Esophagus muscularis mucosa (tissue), 4 donors: ENCODE measurements at regions not wholly inside any gene's neighbourhood (a gene's known extent, or its start where the extent isn't known, plus 50 kb on each side); places are given as distances from the start of the nearest gene placed in this dataset.

Experiments used
- DNase-seq: peaks from one replicate; pipeline ENCODE4 v3.0.0-alpha.2; 2017; ENCODE audit errors: extremely low spot score
- H3K27ac ChIP-seq, 4 donors: fragments of 200-600 bp; sonication (generic); replicated peaks in 1 of 4; 1 replicate in 3 of 4; 2 replicates in 1 of 4; pipeline ENCODE4 v1.5.1; 2016 to 2019; ENCODE audit warnings: mild to moderate bottlenecking in 1 of 4
- H3K27me3 ChIP-seq, 4 donors: fragments of 200-600 bp; sonication (generic); one replicate each; pipeline versions ENCODE4 v1.5.1 to v1.6.0; 2016 to 2019
- H3K36me3 ChIP-seq, 4 donors: fragments of 200-600 bp; sonication (generic); one replicate each; pipeline ENCODE4 v1.5.1; 2016 to 2019
- H3K4me1 ChIP-seq, 4 donors: fragments of 200-600 bp; sonication (generic); one replicate each; pipeline ENCODE4 v1.5.1; 2016 to 2019
- H3K4me3 ChIP-seq, 4 donors: fragments of 200-600 bp; sonication (generic); 1 replicate in 2 of 4; 2 replicates in 2 of 4; pipeline ENCODE4 v1.5.1; 2016 to 2019; ENCODE audit warnings: mild to moderate bottlenecking in 4 of 4, moderate library complexity in 1 of 4
- H3K9me3 ChIP-seq, 4 donors: fragments of 200-600 bp; sonication (generic); 1 replicate in 3 of 4; 2 replicates in 1 of 4; pipeline ENCODE4 v1.5.1; 2016 to 2019
- CTCF ChIP-seq, 3 experiments: fragments of 200-600 bp in 2 of 3; fragments of 450-650 bp in 1 of 3; sonication (generic) in 2 of 3; IDR thresholded peaks; one replicate each; pipeline ENCODE4 v1.5.1; 2017 to 2019; ENCODE audit warnings: antibody characterized with exemption in 3 of 3, mild to moderate bottlenecking in 2 of 3, moderate library complexity in 1 of 3
- EP300 ChIP-seq: sonication (generic); formaldehyde crosslinking; IDR thresholded peaks from one replicate; pipeline ENCODE4 v1.6.1; 2017; ENCODE audit warnings: antibody characterized with exemption
- POLR2A ChIP-seq: fragments of 450-650 bp; IDR thresholded peaks from one replicate; pipeline ENCODE4 v1.6.1; 2017; ENCODE audit warnings: antibody characterized with exemption, moderate library complexity, mild to moderate bottlenecking, low read depth
- POLR2AphosphoS5 ChIP-seq, 2 donors: sonication (generic); formaldehyde crosslinking; IDR thresholded peaks; one replicate each; pipeline ENCODE4 v1.6.1; 2017; ENCODE audit warnings: antibody characterized with exemption in 2 of 2
- WGBS: methylation state at CpG from one replicate; pipeline ENCODE4 v1.1.5; 2018; 5-methylcytosine and 5-hydroxymethylcytosine counted together
- intact Hi-C: fragments of 100-400 bp; cut with DNase I; formaldehyde crosslinking; loops from one replicate; pipeline ENCODE4 v1.15.1; 2023

DNA sequence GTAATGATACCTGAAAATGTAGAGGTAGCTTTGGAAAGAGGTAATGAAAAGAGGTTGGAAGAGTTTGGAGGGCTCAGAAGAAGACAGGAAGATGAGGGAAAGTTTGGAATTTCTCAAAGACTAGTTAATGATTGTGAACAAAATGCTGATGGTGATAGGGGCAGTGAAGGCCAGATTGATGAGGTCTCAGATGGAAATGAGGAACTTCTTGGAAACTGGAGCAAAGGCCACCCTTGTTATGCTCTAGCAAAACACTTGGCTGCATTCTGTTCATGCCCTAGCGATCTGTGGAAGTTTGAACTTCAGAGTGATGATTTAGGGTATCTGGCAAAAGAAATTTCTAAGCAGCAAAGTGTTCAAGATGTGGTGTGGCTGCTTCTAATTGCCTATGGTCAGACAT lies 161.2 kb upstream of the SPEF2 start:
- TF ChIP-seq POLR2A (no peak), POLR2AphosphoS5 (IDR thresholded peaks at IDR 0.05) (no peak), EP300 (no peak), CTCF (IDR thresholded peaks at IDR 0.05) (no peak)
- 68% methylated on average over 1 of the region's 1 CpG for WGBS

DNA sequence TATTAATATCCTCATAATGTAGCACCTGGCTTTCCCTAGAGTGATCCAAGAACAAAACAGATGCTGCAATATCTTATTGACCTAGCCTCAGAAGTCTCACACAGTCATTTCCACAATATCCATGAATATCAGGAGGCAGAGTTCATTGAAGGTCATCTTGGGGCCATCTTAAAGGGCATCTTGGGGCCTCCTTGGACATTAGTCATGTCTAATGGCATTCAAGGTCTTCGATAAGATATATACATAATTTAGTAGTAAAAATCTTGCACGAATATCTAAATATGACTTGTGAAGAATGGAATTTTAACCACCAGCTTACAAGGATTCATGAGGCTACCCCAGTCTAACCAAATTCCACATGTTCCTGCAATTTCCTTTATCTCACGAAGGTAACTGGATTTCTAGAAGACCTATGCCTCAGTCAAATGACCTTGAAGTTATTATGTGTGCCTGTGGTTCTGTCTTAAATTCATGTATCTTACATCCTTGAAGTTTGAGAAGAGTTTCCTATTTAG lies 163.6 kb upstream of the SPEF2 start:
- Histone ChIP-seq H3K4me1 (no peaks in the 10 kb centered on the region), H3K9me3 (peaks cover 0 to 23% (median 0%) of the 10 kb centered on the region in 4 donors), H3K36me3 (no peaks in the 10 kb centered on the region), H3K27me3 (no peaks in the 10 kb centered on the region), H3K27ac (no peak overlapping the region), H3K4me3 (no peak overlapping the region)
- TF ChIP-seq CTCF (IDR thresholded peaks at IDR 0.05): no peak
- TF ChIP-seq POLR2A: no peak
- no peak for TF ChIP-seq EP300
- intact Hi-C loops: no loop called here
- DNase-seq: no peak
- WGBS: 71% methylated on average over 3 of the region's 3 CpGs

More for the DNA sequence above, 161.2 kb upstream of the SPEF2 start:
- intact Hi-C loops: no loop called here
- Histone ChIP-seq H3K36me3 (no peaks in the 10 kb centered on the region), H3K27me3 (no peaks in the 10 kb centered on the region), H3K4me3 (no peak overlapping the region), H3K9me3 (peaks cover 0 to 11% (median 0%) of the 10 kb centered on the region in 4 donors), H3K27ac (no peak overlapping the region), H3K4me1 (no peaks in the 10 kb centered on the region)
- no peak for DNase-seq

DNA sequence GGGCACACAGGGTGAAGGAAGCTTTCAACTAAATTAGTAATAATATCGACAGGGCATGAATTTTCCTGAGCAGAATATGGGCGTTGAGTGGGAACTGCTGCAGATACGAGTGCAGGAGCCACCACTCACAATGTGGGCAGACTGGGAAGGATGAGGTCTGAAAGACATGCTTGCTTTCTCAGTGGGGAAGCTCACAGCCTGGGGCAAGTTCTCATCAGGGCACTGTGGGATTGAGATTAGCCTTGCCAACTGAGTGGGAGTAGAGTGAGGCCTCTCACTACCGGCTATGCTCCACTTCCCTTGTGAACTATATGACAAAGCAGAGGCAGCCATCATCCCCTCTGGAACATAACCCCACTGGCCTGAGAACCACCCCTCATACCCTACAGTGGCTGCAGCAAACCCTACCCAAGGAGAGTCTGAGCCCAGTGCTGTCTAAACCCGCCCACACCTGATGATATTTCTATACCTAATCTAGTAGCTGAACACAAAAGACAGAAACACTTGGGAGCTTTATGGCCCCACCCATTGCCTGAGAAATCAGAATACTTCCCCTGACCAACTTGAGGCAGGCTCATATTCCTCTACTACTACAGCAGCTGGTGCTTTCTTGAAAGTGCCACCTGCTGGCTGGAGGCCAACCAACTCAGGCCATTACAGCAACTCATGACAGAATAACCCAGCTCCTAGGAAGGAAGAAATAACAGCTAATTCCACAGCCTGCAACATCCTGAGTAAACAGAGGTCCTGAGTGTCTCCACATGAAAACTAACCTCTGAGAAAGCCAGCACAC lies 173.7 kb upstream of the SPEF2 start:
- no peaks in the 10 kb centered on the region for H3K27me3 ChIP-seq
- peaks cover 0 to 6% (median 0%) of the 10 kb centered on the region in 4 donors for H3K9me3 ChIP-seq
- no peak overlapping the region for H3K27ac ChIP-seq
- no peaks in the 10 kb centered on the region for H3K36me3 ChIP-seq
- WGBS: 87% methylated on average over 5 of the region's 5 CpGs
- no peaks in the 10 kb centered on the region for H3K4me1 ChIP-seq
- TF ChIP-seq POLR2AphosphoS5 (IDR thresholded peaks at IDR 0.05) (no peak), CTCF (IDR thresholded peaks at IDR 0.05) (no peak), POLR2A (no peak), EP300 (no peak)
- intact Hi-C loops: no loop called here
- H3K4me3 ChIP-seq: no peak overlapping the region
- DNase-seq: no peak

DNA sequence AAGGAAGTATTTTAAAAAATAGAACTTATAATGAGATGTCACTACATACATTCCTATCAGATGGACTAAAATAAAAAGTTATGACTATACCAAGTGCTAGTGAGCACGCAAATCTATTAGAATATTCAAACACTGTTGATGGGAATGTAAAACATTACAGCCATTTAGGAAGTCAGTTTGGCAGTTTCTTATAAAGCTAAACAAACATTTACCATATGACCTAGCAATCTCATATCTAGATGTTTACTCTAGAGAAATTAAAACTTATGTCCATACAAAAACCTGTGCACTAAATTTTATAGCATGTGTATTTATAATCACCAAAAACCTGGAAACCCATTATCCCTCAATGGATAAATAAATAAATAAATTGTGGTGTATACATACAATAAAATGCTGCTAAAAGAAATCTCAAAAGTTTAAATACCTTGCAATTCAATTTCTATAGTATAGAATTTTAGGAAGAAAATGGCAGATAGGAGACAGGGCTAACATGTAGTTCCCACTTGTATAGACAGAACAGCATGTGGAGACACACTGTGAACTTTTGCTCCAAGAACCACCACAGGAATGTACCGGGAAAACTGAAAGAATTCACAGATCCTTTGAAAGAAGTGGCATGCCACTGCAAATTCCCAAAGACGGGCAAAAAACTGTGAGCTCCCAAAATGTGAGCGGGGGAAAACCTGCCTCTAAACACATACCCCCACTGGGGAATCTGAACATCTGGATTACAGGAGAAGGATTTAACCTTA lies 174.6 kb upstream of the SPEF2 start:
- Histone ChIP-seq H3K4me1 (no peaks in the 10 kb centered on the region), H3K36me3 (no peaks in the 10 kb centered on the region), H3K27me3 (no peaks in the 10 kb centered on the region), H3K27ac (no peak overlapping the region), H3K4me3 (no peak overlapping the region), H3K9me3 (peaks cover 0 to 6% (median 0%) of the 10 kb centered on the region in 4 donors)
- WGBS: 86% methylated on average over 4 of the region's 4 CpGs
- no peak for TF ChIP-seq EP300
- TF ChIP-seq POLR2AphosphoS5 (IDR thresholded peaks at IDR 0.05): no peak
- no peak for TF ChIP-seq CTCF (IDR thresholded peaks at IDR 0.05)
- TF ChIP-seq POLR2A: no peak
- intact Hi-C loops: no loop called here
- no peak for DNase-seq
